H9 (cell line): ENCODE measurements at regions not wholly inside any gene's neighbourhood (a gene's known extent, or its start where the extent isn't known, plus 50 kb on each side); places are given as distances from the start of the nearest gene placed in this dataset.

ENCODE experiments used
- DNase-seq: peaks from one replicate; pipeline ENCODE4 v3.0.0-alpha.2; 2017
- H2AFZ ChIP-seq: one replicate; pipeline ENCODE4 v1.6.1; 2013; ENCODE audit warnings: mild to moderate bottlenecking, low read length, control low read depth, moderate library complexity
- H2AK5ac ChIP-seq: 2 replicates; pipeline ENCODE4 v1.6.1; 2013; ENCODE audit warnings: low read length, control low read depth, mixed read lengths; ENCODE audit not compliant: insufficient read length
- H2BK120ac ChIP-seq: one replicate; pipeline ENCODE4 v1.6.1; 2013; ENCODE audit warnings: low read depth, mild to moderate bottlenecking, low read length, control low read depth, inconsistent platforms; ENCODE audit not compliant: poor library complexity, severe bottlenecking
- H2BK12ac ChIP-seq: 2 replicates; pipeline ENCODE4 v1.6.1; 2013; ENCODE audit warnings: low read length, control low read depth, mixed read lengths, low read depth; ENCODE audit not compliant: insufficient read length
- H2BK15ac ChIP-seq: 2 replicates; pipeline ENCODE4 v1.6.1; 2013; ENCODE audit warnings: low read depth, low read length, control low read depth
- H2BK20ac ChIP-seq: one replicate; pipeline ENCODE4 v1.6.1; 2013; ENCODE audit warnings: low read depth, mild to moderate bottlenecking, low read length, control low read depth, inconsistent platforms; ENCODE audit not compliant: poor library complexity, severe bottlenecking
- H2BK5ac ChIP-seq: 2 replicates; pipeline ENCODE4 v1.6.1; 2013; ENCODE audit warnings: low read length, control low read depth, mixed read lengths; ENCODE audit not compliant: insufficient read length
- H3K14ac ChIP-seq: 2 replicates; pipeline ENCODE4 v1.6.1; 2013; ENCODE audit warnings: low read length, control low read depth; ENCODE audit not compliant: insufficient read depth
- H3K18ac ChIP-seq: 2 replicates; pipeline ENCODE4 v1.6.1; 2013; ENCODE audit warnings: low read depth, mild to moderate bottlenecking, mixed read lengths, low read length, control low read depth; ENCODE audit not compliant: insufficient read length
- H3K23ac ChIP-seq: 2 replicates; pipeline ENCODE4 v1.6.1; 2013; ENCODE audit warnings: low read length, control low read depth, mixed read lengths, low read depth; ENCODE audit not compliant: insufficient read length
- H3K23me2 ChIP-seq: 2 replicates; pipeline ENCODE4 v1.6.1; 2013; ENCODE audit warnings: low read depth, mild to moderate bottlenecking, mixed read lengths, low read length, control low read depth; ENCODE audit not compliant: insufficient read length, poor library complexity, severe bottlenecking
- H3K27ac ChIP-seq: 2 replicates; pipeline ENCODE4 v1.5.1; 2013; ENCODE audit warnings: low read length, control low read depth, mixed read lengths, low read depth; ENCODE audit not compliant: insufficient read length
- H3K27me3 ChIP-seq: 2 replicates; pipeline ENCODE4 v1.6.1; 2013; ENCODE audit warnings: low read length, control low read depth, inconsistent platforms; ENCODE audit not compliant: insufficient read depth
- H3K4ac ChIP-seq: 2 replicates; pipeline ENCODE4 v1.6.1; 2013; ENCODE audit warnings: low read depth, mild to moderate bottlenecking, control low read depth, inconsistent platforms, low read length, moderate library complexity
- H3K4me1 ChIP-seq: 2 replicates; pipeline ENCODE4 v1.6.1; 2013; ENCODE audit warnings: low read length, control low read depth, inconsistent platforms; ENCODE audit not compliant: insufficient read depth
- H3K4me2 ChIP-seq: 2 replicates; pipeline ENCODE4 v1.6.1; 2013; ENCODE audit warnings: low read length, control low read depth, mixed read lengths; ENCODE audit not compliant: insufficient read length, insufficient read depth
- H3K56ac ChIP-seq: 2 replicates; pipeline ENCODE4 v1.6.1; 2013; ENCODE audit warnings: low read depth, mild to moderate bottlenecking, mixed read lengths, low read length, control low read depth; ENCODE audit not compliant: insufficient read length
- H3K79me1 ChIP-seq: 2 replicates; pipeline ENCODE4 v1.6.1; 2013; ENCODE audit warnings: low read depth, mild to moderate bottlenecking, moderate library complexity, low read length, control low read depth, inconsistent platforms; ENCODE audit not compliant: insufficient read depth, poor library complexity, severe bottlenecking
- H3K79me2 ChIP-seq: 2 replicates; pipeline ENCODE4 v1.6.1; 2013; ENCODE audit warnings: low read length, control low read depth, inconsistent platforms; ENCODE audit not compliant: insufficient read depth
- H3K9ac ChIP-seq: 2 replicates; pipeline ENCODE4 v1.6.1; 2013; ENCODE audit warnings: low read length, control low read depth, mixed read lengths; ENCODE audit not compliant: insufficient read length; ENCODE audit errors: extremely low read depth
- H3K9me3 ChIP-seq: one replicate; pipeline ENCODE4 v1.6.1; 2013; ENCODE audit warnings: low read depth, low read length, inconsistent platforms; ENCODE audit not compliant: control insufficient read depth
- H3T11ph ChIP-seq: one replicate; pipeline ENCODE4 v1.6.1; 2013; ENCODE audit warnings: mild to moderate bottlenecking, low read length, control low read depth, inconsistent platforms
- H4K20me1 ChIP-seq: one replicate; pipeline ENCODE4 v1.6.1; 2013; ENCODE audit not compliant: control insufficient read depth, insufficient read length, insufficient read depth
- H4K5ac ChIP-seq: 2 replicates; pipeline ENCODE4 v1.6.1; 2013; ENCODE audit warnings: low read depth, mild to moderate bottlenecking, mixed read lengths, low read length, control low read depth; ENCODE audit not compliant: insufficient read length
- H4K8ac ChIP-seq: replicated peaks from 2 replicates; pipeline ENCODE4 v1.6.1; 2013; ENCODE audit warnings: low read length, control low read depth, mixed read lengths, low read depth; ENCODE audit not compliant: insufficient read length
- H4K91ac ChIP-seq: 2 replicates; pipeline ENCODE4 v1.6.1; 2013; ENCODE audit warnings: low read depth, mild to moderate bottlenecking, moderate library complexity, mixed read lengths, low read length, control low read depth; ENCODE audit not compliant: insufficient read length
- H3K27ac Mint-ChIP-seq, 3 experiments: 2 replicates in 2 of 3; 3 replicates in 1 of 3; pipeline ENCODE4 v1.8.0; 2020 to 2021; ENCODE audit warnings: mixed read lengths in 3 of 3, mild to moderate bottlenecking in 1 of 3, moderate library complexity in 1 of 3
- H3K27me3 Mint-ChIP-seq: 2 replicates; pipeline ENCODE4 v1.8.0; 2021; ENCODE audit warnings: low read depth, mild to moderate bottlenecking, moderate library complexity, mixed read lengths
- H3K36me3 Mint-ChIP-seq, 3 experiments: 2 replicates in 2 of 3; 3 replicates in 1 of 3; pipeline ENCODE4 v1.8.0; 2020 to 2021; ENCODE audit warnings: low read depth in 3 of 3, mixed read lengths in 3 of 3; ENCODE audit not compliant: insufficient read depth in 1 of 3
- H3K4me1 Mint-ChIP-seq, 2 experiments: 2 replicates each; pipeline ENCODE4 v1.8.0; 2020; ENCODE audit warnings: mixed read lengths in 2 of 2
- H3K4me3 Mint-ChIP-seq, 2 experiments: 2 replicates in 1 of 2; 3 replicates in 1 of 2; pipeline ENCODE4 v1.8.0; 2020 to 2021; ENCODE audit warnings: mild to moderate bottlenecking in 2 of 2, mixed read lengths in 2 of 2, moderate library complexity in 1 of 2
- H3K9me3 Mint-ChIP-seq, 2 experiments: 2 replicates in 1 of 2; 3 replicates in 1 of 2; pipeline ENCODE4 v1.8.0; 2020; ENCODE audit warnings: mild to moderate bottlenecking in 2 of 2, mixed read lengths in 2 of 2, moderate library complexity in 1 of 2
- CTCF ChIP-seq: fragments of 200-600 bp; sonication (generic); conservative IDR thresholded peaks from 3 replicates; pipeline ENCODE4 v1.8.0; 2021; ENCODE audit warnings: antibody characterized with exemption, mild to moderate bottlenecking
- WGBS: extraction: QIAGEN DNeasy Blood & Tissue Kit; methylation state at CpG from one replicate; pipeline ENCODE4 v1.1.7; 2013; ENCODE audit warnings: missing lambda C conversion rate, low lambda C conversion rate, mixed read lengths; ENCODE audit not compliant: insufficient read length; ENCODE audit errors: extremely low coverage; 5-methylcytosine and 5-hydroxymethylcytosine counted together

DNA sequence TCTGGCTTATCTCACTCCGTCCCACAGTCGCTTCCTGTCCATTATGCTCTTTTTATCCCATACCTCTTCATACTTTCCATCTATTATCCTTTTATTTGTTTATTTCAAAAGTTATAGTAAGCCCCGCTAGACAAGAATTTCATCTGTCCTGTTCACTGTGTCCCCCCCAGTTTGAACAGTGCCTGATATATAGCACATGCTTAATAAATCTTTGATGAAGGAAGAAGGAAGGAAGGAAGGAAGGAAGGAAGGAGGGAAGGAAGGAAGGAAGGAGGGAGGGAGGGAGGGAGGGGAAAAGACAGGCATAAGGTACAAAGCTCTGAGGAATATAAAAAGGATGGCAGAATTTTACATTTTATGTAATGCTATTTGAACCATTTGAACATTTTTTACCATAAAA is 324.7 kb downstream of the GXYLT1 start:
- Histone ChIP-seq H3K9me3 (no peaks in the 10 kb centered on the region), H3K4me2 (no peak overlapping the region), H3T11ph (no peak overlapping the region), H3K4me1 (no peaks in the 10 kb centered on the region), H2BK20ac (no peak overlapping the region), H2BK12ac (no peak overlapping the region), H4K91ac (no peak overlapping the region), H4K5ac (no peak overlapping the region), H3K27me3 (no peaks in the 10 kb centered on the region), H3K18ac (no peak overlapping the region), H3K27ac (no peak overlapping the region), H3K79me1 (no peaks in the 10 kb centered on the region), H2BK120ac (no peak overlapping the region), H3K4ac (no peak overlapping the region), H2BK15ac (no peak overlapping the region), H3K9ac (no peak overlapping the region), H4K8ac (no peak overlapping the region), H3K23ac (no peak overlapping the region), H2AK5ac (no peak overlapping the region), H2BK5ac (no peak overlapping the region), H3K23me2 (no peaks in the 10 kb centered on the region), H3K79me2 (no peaks in the 10 kb centered on the region), H2AFZ (no peak overlapping the region), H4K20me1 (no peaks in the 10 kb centered on the region), H3K56ac (no peak overlapping the region), H3K14ac (no peak overlapping the region)
- DNase-seq = no peak
- no peak overlapping the region for H3K4me3 Mint-ChIP-seq
- H3K36me3 Mint-ChIP-seq = peaks cover 0 to 2% (median 0%) of the 10 kb centered on the region in 3 experiments; a peak in 2 of 7 replicates
- H3K4me1 Mint-ChIP-seq = no peaks in the 10 kb centered on the region
- H3K27ac Mint-ChIP-seq = no peak overlapping the region
- no peaks in the 10 kb centered on the region for H3K27me3 Mint-ChIP-seq
- H3K9me3 Mint-ChIP-seq = peaks cover 0 to 1% of the 10 kb centered on the region in 2 experiments; a peak in 3 of 5 replicates
- WGBS = no CpG with 5 or more reads among the region's 3 CpGs
- no peak for TF ChIP-seq CTCF
